Activated CD4-positive, alpha-beta memory T cell treated with anti-CD3 and anti-CD28 coated beads, Interleukin-2, amount 10 ng/mL, durations not matched to agents 7 days and 5 days (primary cell): ENCODE measurements at regions not wholly inside any gene's neighbourhood (a gene's known extent, or its start where the extent isn't known, plus 50 kb on each side); places are given as distances from the start of the nearest gene placed in this dataset.

ENCODE experiments used
- CTCF ChIA-PET: fragments of 350-600 bp; sonication (Branson Sonifier 250); formaldehyde crosslinking; loops from one replicate; lab custom pipeline; 2021; ENCODE audit warnings: antibody characterized with exemption, inconsistent platforms; lab: Charles Lee
- POLR2A ChIA-PET: fragments of 350-600 bp; sonication (Branson Sonifier 250); formaldehyde crosslinking; loops from one replicate; lab custom pipeline; 2021; ENCODE audit warnings: antibody characterized with exemption; lab: Charles Lee
- DNase-seq: peaks from one replicate; pipeline ENCODE4 v3.0.0-alpha.2; 2020
- H3K27ac Mint-ChIP-seq: one replicate; pipeline ENCODE4 v1.8.0; 2021; ENCODE audit warnings: mild to moderate bottlenecking, mixed read lengths
- H3K27me3 Mint-ChIP-seq: one replicate; pipeline ENCODE4 v1.8.0; 2021; ENCODE audit warnings: mixed read lengths
- H3K36me3 Mint-ChIP-seq: one replicate; pipeline ENCODE4 v1.8.0; 2021; ENCODE audit warnings: low read depth, mixed read lengths
- H3K4me1 Mint-ChIP-seq: one replicate; pipeline ENCODE4 v1.8.0; 2021; ENCODE audit warnings: mixed read lengths
- H3K4me3 Mint-ChIP-seq: one replicate; pipeline ENCODE4 v1.8.0; 2021; ENCODE audit warnings: mild to moderate bottlenecking, mixed read lengths
- H3K9me3 Mint-ChIP-seq: one replicate; pipeline ENCODE4 v1.8.0; 2021; ENCODE audit warnings: mixed read lengths

DNA sequence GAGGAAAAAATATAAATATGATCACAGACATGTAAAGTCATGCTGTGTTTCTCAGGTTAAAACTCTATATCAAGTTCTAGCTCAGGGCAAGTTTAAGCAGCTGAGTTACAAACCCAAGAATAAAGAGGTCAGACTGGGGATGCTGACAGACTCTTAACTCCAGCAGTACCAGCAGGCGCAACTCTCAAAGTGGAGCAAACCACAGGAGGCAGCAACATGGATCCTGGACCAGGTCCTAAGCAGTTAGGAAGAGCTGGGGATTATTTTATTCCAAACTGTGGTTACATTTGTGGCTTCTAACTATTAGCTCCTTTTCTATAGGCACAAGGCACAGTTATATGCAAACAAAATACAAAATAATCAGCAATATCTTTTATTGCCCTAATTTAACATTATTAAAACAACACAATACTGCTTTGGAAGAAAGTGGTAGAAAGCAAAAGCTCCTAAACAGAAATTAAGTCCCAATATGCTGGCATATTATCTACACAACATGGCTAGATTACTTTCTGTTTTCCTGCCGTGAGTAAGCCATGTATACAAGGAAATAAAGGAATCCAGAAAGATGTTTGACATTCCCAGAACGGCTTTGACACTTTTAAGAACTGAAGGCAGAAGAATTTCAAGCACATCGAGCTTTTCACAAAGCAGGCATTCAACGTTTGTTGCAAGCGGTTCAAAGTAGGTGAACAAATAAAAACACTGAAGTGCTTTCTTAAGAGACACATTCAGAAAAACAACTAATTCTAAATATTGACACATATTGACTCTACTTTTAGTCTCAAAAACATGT is 378.8 kb upstream of the ZNF608 start:
- DNase-seq, result no peak
- CTCF ChIA-PET, result no interaction called here
- no peaks in the 10 kb centered on the region for H3K36me3 Mint-ChIP-seq

DNA sequence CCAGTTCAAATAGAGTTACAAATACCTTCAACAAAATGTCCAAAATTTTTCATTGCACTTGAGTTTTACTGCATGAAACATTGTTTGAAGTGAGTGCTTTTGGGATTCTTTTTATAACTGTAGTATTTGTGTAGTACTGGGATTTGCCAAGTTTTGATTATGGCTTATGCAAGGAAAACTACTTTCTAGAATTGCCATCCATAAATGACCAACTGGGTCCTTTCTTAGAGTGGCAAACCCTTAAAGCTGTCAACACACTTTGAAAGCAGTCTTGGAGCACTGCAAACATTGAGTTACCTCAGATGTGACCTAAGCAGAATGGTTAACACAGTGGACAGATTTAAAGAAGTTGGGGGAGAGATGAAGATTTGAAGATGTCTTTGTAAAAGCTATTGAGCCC is 379.6 kb upstream of the ZNF608 start:
- no peaks in the 10 kb centered on the region for H3K36me3 Mint-ChIP-seq
- no peaks in the 10 kb centered on the region for H3K4me1 Mint-ChIP-seq
- H3K27ac Mint-ChIP-seq, result no peak overlapping the region
- H3K4me3 Mint-ChIP-seq, result no peak overlapping the region
- no peaks in the 10 kb centered on the region for H3K27me3 Mint-ChIP-seq
- H3K9me3 Mint-ChIP-seq, result peaks cover 9% of the 10 kb centered on the region
- ChIA-PET POLR2A (no interaction called here), CTCF (interaction anchor here (0.7 kb wide), 1 partner anchor 72 kb away, joined by 3 read pairs; no protein-coding TSS in a partner anchor)
- DNase-seq, result no peak

More for the DNA sequence above, 378.8 kb upstream of the ZNF608 start:
- Mint-ChIP-seq H3K27ac (no peak overlapping the region), H3K9me3 (peaks cover 9% of the 10 kb centered on the region), H3K27me3 (no peaks in the 10 kb centered on the region), H3K4me1 (no peaks in the 10 kb centered on the region), H3K4me3 (no peak overlapping the region)
- POLR2A ChIA-PET, result no interaction called here

DNA sequence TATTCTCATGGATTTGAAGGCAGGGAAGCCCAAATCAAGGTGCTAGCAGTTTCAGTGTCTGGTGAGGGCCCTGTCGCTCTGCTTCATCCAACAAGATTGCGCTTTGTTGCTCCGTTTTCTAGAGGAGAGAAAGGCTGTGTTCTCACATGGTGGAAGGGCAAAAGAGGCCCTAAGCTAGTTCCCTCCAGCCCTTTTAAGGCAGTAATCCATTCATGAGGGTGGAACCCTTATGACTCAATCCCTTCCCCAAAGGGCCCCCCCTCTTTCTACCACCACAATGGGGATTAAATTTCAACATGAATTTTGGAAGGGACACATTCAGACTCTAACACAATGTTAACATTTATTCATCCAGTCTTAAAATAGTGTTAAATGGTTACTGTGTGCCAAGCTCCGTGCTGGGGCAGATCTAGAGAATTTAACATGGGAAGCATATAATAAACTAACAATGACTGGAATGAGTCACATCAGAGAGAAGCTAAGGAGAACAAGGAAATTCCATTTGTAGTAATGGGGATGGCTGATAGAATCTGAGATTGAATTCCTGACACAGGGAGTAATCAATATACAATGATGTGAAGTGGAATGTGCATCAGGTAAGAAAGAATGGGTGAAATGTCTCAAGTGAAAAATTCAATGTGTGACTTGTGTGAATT is 382.8 kb upstream of the ZNF608 start:
- no peaks in the 10 kb centered on the region for H3K27me3 Mint-ChIP-seq
- CTCF ChIA-PET, result no interaction called here
- no peak overlapping the region for H3K4me3 Mint-ChIP-seq
- no peak overlapping the region for H3K27ac Mint-ChIP-seq
- DNase-seq, result no peak
- H3K36me3 Mint-ChIP-seq, result no peaks in the 10 kb centered on the region
- POLR2A ChIA-PET, result no interaction called here
- no peaks in the 10 kb centered on the region for H3K4me1 Mint-ChIP-seq
- H3K9me3 Mint-ChIP-seq, result peaks cover 5% of the 10 kb centered on the region

DNA sequence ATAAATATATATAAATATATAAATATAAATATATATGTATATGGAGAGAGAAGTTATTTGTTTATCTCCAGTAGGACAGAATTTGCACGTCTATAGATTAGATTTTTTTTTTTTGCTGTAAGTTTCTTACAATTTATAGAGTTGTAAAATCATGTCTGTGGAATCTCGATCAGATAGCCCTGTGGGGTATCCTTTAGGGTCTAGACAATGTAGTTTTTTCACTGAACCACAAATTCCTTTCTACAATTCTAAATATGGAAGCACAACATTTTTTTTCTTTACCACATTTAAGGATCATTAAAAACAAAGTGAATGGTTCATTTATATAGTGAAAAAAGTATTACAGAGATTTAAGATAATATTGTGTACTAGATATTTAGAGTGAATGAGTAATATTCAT is 384.2 kb upstream of the ZNF608 start:
- Mint-ChIP-seq H3K27ac (no peak overlapping the region), H3K9me3 (peaks cover 3% of the 10 kb centered on the region), H3K27me3 (no peaks in the 10 kb centered on the region), H3K36me3 (no peaks in the 10 kb centered on the region), H3K4me1 (no peaks in the 10 kb centered on the region), H3K4me3 (no peak overlapping the region)
- no peak for DNase-seq
- POLR2A ChIA-PET, result no interaction called here
- CTCF ChIA-PET, result no interaction called here

DNA sequence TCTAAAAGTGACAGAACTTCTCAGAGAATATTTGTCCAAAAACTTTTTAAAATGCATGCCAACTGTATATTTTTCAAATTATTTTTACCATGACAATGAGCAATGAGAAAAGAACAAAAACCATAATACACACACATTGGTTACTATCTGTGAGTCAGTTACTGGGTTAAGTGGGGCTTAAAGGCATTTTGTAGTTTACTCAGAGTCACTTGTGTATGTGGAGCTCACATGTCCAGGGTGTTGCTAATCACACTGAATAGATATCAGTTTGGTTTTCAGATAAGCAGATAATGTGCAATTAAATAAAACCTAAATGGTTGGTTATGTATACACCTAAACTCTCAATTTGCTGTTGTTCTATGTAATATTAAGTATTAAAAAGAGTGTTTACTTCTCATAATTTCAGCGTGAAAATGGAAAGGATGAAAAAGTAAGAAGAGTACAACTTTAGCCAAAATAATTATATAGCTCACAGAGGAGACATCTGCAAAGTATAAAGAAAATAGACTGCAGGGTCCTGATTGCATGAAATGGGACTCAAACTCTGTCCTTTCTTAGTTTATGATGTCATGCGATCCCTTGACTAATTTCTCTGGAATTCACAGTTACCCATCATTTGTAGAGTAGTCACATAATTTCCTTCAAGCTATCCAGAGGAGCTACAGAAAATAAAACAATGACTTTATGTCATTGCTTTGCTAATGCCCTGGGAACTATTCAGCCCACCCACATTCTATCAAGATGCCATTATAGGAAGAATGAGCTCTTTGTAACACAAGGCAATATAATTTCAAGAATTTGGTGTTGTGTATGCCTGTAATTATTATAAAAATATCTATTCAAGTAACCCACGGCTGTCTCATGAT is 388.0 kb upstream of the ZNF608 start:
- CTCF ChIA-PET, result no interaction called here
- H3K9me3 Mint-ChIP-seq, result peaks cover 9% of the 10 kb centered on the region
- no peaks in the 10 kb centered on the region for H3K36me3 Mint-ChIP-seq
- no peak overlapping the region for H3K4me3 Mint-ChIP-seq
- H3K27me3 Mint-ChIP-seq, result no peaks in the 10 kb centered on the region
- DNase-seq, result no peak
- no peaks in the 10 kb centered on the region for H3K4me1 Mint-ChIP-seq
- H3K27ac Mint-ChIP-seq, result no peak overlapping the region
- POLR2A ChIA-PET, result no interaction called here

DNA sequence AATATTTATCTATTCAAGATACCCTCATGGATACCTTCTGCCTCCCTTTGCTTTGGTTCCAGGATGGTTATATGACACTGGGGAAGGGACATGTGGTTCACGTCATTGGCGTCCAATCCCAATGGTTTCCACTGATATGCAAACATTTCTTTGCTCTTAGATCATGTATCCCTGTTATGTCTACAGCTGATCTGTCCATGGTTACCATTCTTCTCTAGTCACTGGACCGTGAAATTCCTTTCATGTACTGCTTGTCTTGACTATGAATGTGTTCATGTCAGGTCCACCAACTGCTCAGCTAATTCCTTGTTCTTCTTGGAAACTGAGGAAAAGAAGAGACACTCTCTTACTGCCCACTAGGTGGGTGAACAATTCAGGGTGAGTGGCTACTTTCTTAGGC is 391.1 kb upstream of the ZNF608 start:
- H3K27ac Mint-ChIP-seq, result no peak overlapping the region
- CTCF ChIA-PET, result no interaction called here

DNA sequence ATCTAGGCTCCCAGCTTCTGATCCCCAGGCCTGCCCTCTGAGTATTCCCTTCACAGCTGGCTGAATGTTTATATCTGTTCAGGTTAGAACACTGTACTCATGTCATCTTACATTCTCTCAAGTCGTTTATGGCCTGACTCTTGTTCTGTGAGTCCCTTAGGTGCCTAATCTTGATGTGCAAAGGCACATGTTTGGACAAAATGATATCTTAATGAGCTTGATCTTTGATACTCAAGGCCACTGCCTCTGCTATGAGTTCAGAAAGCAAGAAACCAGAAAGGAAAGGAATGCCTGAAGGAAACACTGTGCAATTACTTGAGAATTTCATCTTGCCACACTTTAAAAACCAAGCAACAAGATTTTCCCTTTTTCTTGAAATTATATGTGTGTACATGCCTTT is 391.8 kb upstream of the ZNF608 start:
- H3K4me1 Mint-ChIP-seq, result no peaks in the 10 kb centered on the region
- H3K36me3 Mint-ChIP-seq, result no peaks in the 10 kb centered on the region
- ChIA-PET POLR2A (no interaction called here), CTCF (no interaction called here)
- no peak overlapping the region for H3K27ac Mint-ChIP-seq
- H3K9me3 Mint-ChIP-seq, result peaks cover 10% of the 10 kb centered on the region
- H3K27me3 Mint-ChIP-seq, result no peaks in the 10 kb centered on the region
- no peak for DNase-seq
- H3K4me3 Mint-ChIP-seq, result no peak overlapping the region

More for the DNA sequence above, 391.1 kb upstream of the ZNF608 start:
- H3K27me3 Mint-ChIP-seq, result no peaks in the 10 kb centered on the region
- no peaks in the 10 kb centered on the region for H3K36me3 Mint-ChIP-seq
- no peaks in the 10 kb centered on the region for H3K4me1 Mint-ChIP-seq
- DNase-seq, result no peak
- POLR2A ChIA-PET, result no interaction called here
- H3K9me3 Mint-ChIP-seq, result peaks cover 10% of the 10 kb centered on the region
- H3K4me3 Mint-ChIP-seq, result no peak overlapping the region

DNA sequence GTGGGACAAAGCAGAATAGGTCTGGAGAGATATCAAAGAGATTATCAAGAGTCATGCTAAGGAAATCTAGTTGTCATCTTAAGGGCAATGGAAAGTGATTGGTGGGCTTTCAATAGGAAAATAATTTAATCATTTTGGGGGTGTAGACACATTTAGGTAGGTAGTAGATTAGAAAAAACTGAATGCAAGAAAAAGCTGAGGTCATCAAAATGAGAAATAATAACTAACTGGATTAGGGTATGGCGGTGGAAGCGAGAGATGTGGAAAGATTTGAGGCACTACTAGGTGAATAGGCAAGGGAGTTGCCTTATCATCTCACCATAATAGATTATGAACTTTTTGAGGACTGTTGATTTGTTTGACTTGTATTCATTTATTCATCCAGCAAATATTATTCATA is 393.2 kb upstream of the ZNF608 start:
- POLR2A ChIA-PET, result no interaction called here
- CTCF ChIA-PET, result no interaction called here
- Mint-ChIP-seq H3K4me3 (no peak overlapping the region), H3K27me3 (no peaks in the 10 kb centered on the region), H3K4me1 (no peaks in the 10 kb centered on the region), H3K9me3 (peaks cover 10% of the 10 kb centered on the region), H3K27ac (no peak overlapping the region), H3K36me3 (no peaks in the 10 kb centered on the region)
- DNase-seq, result no peak

DNA sequence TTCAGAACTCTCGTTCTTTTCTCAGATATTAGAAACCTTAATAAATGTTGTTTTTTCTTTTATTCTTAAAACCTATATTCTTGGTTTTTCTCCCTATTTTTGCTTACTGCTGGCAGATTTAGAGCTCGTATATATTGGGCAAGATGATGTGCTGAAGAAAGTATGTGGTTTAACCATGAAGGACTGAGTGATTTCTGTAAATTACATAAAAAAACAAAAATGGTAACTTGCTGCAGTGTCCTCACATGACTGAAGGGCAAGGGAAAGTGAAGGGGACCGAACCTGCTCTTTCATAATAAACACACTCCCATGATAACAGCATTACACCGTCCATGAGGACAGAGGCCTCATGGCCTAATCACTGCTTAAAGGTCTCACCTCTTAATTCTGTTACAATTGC is 393.8 kb upstream of the ZNF608 start:
- ChIA-PET POLR2A (no interaction called here), CTCF (no interaction called here)
- no peak overlapping the region for H3K27ac Mint-ChIP-seq
- H3K36me3 Mint-ChIP-seq, result no peaks in the 10 kb centered on the region
- H3K27me3 Mint-ChIP-seq, result no peaks in the 10 kb centered on the region
- no peak for DNase-seq
- no peak overlapping the region for H3K4me3 Mint-ChIP-seq
- no peaks in the 10 kb centered on the region for H3K4me1 Mint-ChIP-seq
- H3K9me3 Mint-ChIP-seq, result peaks cover 10% of the 10 kb centered on the region

DNA sequence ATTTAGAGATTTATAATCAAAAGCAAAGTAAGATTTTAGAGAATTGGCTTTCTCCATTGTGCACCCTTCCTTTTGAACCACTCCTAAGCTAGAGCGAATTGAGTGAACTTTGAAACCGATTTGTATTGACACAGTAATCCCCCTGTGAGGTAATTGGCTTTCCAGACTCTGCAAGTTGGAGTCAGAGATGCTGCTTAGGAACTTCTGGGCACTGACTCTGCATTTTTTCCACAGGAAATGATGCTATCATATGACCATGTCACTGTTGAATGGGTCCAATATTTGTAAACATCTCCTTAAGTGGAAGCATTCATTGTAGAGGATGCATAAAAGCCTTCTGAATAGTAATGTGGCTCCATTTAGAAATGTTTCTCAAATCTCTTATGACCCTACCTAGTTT is 394.4 kb upstream of the ZNF608 start:
- no peak overlapping the region for H3K4me3 Mint-ChIP-seq
- peaks cover 10% of the 10 kb centered on the region for H3K9me3 Mint-ChIP-seq
- ChIA-PET CTCF (no interaction called here), POLR2A (no interaction called here)
- no peaks in the 10 kb centered on the region for H3K27me3 Mint-ChIP-seq
- no peaks in the 10 kb centered on the region for H3K36me3 Mint-ChIP-seq
- H3K4me1 Mint-ChIP-seq, result no peaks in the 10 kb centered on the region
- H3K27ac Mint-ChIP-seq, result no peak overlapping the region
- DNase-seq, result no peak

DNA sequence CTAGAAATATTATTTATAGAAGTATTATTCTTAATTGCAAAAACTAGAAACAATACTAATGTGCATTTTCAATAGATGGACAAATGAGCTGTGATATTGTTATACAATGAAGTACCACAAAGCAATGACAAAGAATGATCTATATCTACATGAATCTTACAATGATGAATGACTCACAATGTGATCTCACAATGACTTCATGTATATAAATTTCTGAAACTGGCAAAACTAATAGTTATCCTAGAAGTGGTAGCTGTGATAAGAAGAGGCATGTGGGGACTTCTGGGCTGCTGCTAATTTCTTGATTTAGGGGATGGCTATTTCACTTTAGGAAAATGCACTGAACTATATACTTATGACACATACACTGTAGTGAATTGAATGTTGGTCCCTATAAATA is 396.0 kb upstream of the ZNF608 start:
- H3K27me3 Mint-ChIP-seq, result no peaks in the 10 kb centered on the region
- H3K4me3 Mint-ChIP-seq, result no peak overlapping the region
- DNase-seq, result no peak
- ChIA-PET POLR2A (no interaction called here), CTCF (no interaction called here)
- H3K36me3 Mint-ChIP-seq, result no peaks in the 10 kb centered on the region
- peaks cover 10% of the 10 kb centered on the region for H3K9me3 Mint-ChIP-seq
- no peaks in the 10 kb centered on the region for H3K4me1 Mint-ChIP-seq
- H3K27ac Mint-ChIP-seq, result no peak overlapping the region

DNA sequence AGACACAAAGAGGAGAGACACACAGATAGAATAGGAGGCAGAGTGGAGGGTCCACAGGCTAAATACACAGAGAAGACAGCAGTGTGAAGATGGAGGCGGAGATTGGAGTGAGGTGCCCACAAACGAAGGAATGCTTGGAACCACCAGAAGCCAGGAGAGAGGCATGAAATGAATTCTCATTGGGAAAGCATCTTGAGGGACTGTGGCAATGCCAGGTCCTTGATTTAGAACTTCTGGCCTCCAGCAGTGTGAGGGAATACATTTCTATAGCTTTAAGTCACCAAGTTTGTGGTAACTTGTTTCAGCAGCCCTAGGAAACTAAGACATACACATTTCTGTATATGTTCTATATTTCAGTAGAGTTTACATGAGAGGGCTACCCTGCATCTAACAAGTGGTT is 396.6 kb upstream of the ZNF608 start:
- Mint-ChIP-seq H3K4me1 (no peaks in the 10 kb centered on the region), H3K9me3 (peaks cover 9% of the 10 kb centered on the region), H3K36me3 (no peaks in the 10 kb centered on the region), H3K27me3 (no peaks in the 10 kb centered on the region), H3K27ac (no peak overlapping the region), H3K4me3 (no peak overlapping the region)
- no peak for DNase-seq
- CTCF ChIA-PET, result no interaction called here
- POLR2A ChIA-PET, result no interaction called here

DNA sequence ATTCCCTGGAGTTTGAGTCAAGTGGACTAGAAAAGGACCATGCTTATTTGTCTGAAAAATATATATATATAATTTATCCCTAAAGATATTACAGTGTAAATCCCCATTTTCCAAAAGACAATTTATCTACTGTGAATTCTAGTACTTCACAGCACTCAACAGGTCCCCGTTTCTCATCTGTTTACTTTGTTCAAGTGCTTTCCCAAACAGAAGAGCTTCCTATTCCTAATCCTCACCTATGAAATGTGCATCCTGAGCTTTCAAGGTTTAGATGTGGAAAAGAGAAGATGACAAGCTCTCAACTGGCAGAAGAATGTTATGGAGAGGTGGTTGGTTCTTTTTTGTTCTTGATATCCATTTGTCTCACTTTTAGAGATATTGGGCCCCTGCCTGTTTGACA is 401.6 kb upstream of the ZNF608 start:
- Mint-ChIP-seq H3K27ac (no peak overlapping the region), H3K4me1 (no peaks in the 10 kb centered on the region), H3K27me3 (no peaks in the 10 kb centered on the region), H3K4me3 (no peak overlapping the region), H3K9me3 (no peaks in the 10 kb centered on the region), H3K36me3 (no peaks in the 10 kb centered on the region)
- CTCF ChIA-PET, result no interaction called here
- no peak for DNase-seq
- POLR2A ChIA-PET, result no interaction called here
